ENCODE measurements at regions not wholly inside any gene's neighbourhood (a gene's known extent, or its start where the extent isn't known, plus 50 kb on each side); places are given as distances from the start of the nearest gene placed in this dataset.

DNA sequence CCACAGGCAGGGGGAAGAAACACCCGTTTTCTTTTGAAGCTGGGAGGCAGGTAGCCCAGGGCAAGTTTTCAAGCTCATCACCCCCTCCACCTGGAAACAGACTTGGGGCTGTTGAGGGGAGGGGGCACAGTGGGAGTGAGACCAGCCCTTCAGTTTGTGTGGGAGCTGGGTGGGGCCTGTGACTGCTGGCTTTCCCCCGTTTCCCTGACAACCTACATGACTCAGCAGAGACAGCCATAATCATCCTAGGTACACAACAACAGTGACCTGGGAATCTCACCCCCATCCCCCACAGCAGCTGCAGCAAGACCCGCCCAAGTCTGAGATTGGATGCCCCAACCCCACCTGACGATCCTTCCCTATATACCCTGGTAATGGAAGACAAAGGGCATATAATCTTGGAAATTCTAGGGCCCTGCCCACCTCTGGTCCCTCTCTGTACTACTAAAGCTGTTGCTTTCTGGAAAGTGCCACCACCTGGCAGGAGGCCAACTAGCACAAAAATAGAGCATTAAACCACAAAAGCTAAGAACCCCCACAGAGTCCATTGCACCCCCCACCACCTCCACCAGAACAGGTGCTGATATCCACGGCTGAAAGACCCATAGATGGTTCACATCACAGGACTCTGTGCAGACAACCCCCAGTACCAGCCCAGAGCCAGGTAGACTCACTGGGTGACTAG lies 422.2 kb upstream of the SGO1 start:
- no peaks in the 10 kb centered on the region for H3K36me3 ChIP-seq (ENCODE audit: control insufficient read depth in 2 of 3, insufficient read depth in 3 of 3, low read length in 3 of 3)
- no peaks in the 10 kb centered on the region for H3K27me3 ChIP-seq (ENCODE audit: control insufficient read depth, insufficient read depth, low read length)
- peaks cover 0 to 20% (median 0%) of the 10 kb centered on the region in 3 donors for H3K9me3 ChIP-seq (ENCODE audit: control insufficient read depth in 2 of 3, insufficient read depth in 1 of 3, low read length in 3 of 3)
- H3K27ac ChIP-seq (ENCODE audit: low read depth in 2 of 2, low read length in 2 of 2): no peak overlapping the region
- H3K4me1 ChIP-seq (ENCODE audit: control insufficient read depth in 2 of 3, insufficient read depth in 2 of 3, low read depth in 1 of 3, low read length in 3 of 3): no peaks in the 10 kb centered on the region
- TF ChIP-seq, protein P1, sequence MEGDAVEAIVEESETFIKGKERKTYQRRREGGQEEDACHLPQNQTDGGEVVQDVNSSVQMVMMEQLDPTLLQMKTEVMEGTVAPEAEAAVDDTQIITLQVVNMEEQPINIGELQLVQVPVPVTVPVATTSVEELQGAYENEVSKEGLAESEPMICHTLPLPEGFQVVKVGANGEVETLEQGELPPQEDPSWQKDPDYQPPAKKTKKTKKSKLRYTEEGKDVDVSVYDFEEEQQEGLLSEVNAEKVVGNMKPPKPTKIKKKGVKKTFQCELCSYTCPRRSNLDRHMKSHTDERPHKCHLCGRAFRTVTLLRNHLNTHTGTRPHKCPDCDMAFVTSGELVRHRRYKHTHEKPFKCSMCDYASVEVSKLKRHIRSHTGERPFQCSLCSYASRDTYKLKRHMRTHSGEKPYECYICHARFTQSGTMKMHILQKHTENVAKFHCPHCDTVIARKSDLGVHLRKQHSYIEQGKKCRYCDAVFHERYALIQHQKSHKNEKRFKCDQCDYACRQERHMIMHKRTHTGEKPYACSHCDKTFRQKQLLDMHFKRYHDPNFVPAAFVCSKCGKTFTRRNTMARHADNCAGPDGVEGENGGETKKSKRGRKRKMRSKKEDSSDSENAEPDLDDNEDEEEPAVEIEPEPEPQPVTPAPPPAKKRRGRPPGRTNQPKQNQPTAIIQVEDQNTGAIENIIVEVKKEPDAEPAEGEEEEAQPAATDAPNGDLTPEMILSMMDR (IDR thresholded peaks at IDR 0.05; ENCODE audit: borderline replicate concordance, extremely low read depth, insufficient read depth): no peak
- intact Hi-C loops (cut with DNase I): no loop called here
- H3K9ac ChIP-seq (ENCODE audit: low read length in 3 of 3): no peak overlapping the region
- no peak overlapping the region for H3K4me3 ChIP-seq (ENCODE audit: low read length in 3 of 3)
- no peak for FAIRE-seq
- no peak for DNase-seq

DNA sequence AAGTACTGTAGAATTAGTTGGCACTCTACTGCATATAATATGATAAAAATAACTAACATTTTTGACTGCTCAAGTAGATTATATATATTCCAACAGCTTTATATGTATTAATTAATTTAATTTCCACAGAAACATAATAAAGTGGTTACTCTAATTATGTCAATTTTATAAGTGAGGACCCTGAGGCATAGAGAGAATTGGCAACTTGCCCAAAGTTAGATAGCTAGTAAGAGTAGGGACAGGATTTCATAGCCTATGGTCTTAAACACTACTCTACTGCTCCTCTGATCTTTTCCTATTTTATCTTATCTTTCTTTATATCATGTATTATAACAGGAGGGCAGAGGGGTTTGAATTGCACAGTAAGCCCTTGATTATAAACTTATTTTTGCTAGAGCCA lies 418.7 kb upstream of the SGO1 start:
- H3K4me1 ChIP-seq (ENCODE audit: control insufficient read depth in 2 of 3, insufficient read depth in 2 of 3, low read depth in 1 of 3, low read length in 3 of 3): no peaks in the 10 kb centered on the region
- DNase-seq (no peak), FAIRE-seq (no peak)
- H3K4me3 ChIP-seq (ENCODE audit: low read length in 3 of 3): no peak overlapping the region
- no peak overlapping the region for H3K27ac ChIP-seq (ENCODE audit: low read depth in 2 of 2, low read length in 2 of 2)
- no peaks in the 10 kb centered on the region for H3K27me3 ChIP-seq (ENCODE audit: control insufficient read depth, insufficient read depth, low read length)
- no peaks in the 10 kb centered on the region for H3K9me3 ChIP-seq (ENCODE audit: control insufficient read depth in 2 of 3, insufficient read depth in 1 of 3, low read length in 3 of 3)
- TF ChIP-seq, protein P1 (IDR thresholded peaks at IDR 0.05; ENCODE audit: borderline replicate concordance, extremely low read depth, insufficient read depth): no peak
- no peaks in the 10 kb centered on the region for H3K36me3 ChIP-seq (ENCODE audit: control insufficient read depth in 2 of 3, insufficient read depth in 3 of 3, low read length in 3 of 3)
- no peak overlapping the region for H3K9ac ChIP-seq (ENCODE audit: low read length in 3 of 3)
- intact Hi-C loops (cut with DNase I): no loop called here

DNA sequence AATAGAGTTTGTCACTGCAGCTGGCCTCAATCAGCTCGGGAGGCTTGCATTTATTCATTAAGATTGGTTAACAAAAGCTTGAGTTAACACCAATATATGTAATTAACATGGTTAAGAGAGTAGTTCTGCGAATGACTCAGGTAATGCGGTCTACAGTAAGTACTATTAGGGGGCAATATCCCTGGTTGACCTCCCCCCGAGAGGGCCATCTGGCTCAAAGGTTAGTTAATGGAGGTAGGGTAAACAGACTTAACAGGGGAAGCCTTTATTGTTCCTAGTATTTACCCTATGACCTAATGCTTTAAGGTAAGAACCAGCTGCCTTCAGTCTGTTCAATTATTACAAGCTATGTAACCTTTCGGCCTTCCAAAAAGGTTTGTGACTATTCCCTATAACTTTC lies 403.3 kb upstream of the SGO1 start:
- intact Hi-C loops (cut with DNase I): no loop called here
- no peak for FAIRE-seq
- H3K27ac ChIP-seq (ENCODE audit: low read depth in 2 of 2, low read length in 2 of 2): no peak overlapping the region
- H3K36me3 ChIP-seq (ENCODE audit: control insufficient read depth in 2 of 3, insufficient read depth in 3 of 3, low read length in 3 of 3): no peaks in the 10 kb centered on the region
- peaks cover 0 to 8% (median 0%) of the 10 kb centered on the region in 3 donors for H3K9me3 ChIP-seq (ENCODE audit: control insufficient read depth in 2 of 3, insufficient read depth in 1 of 3, low read length in 3 of 3)
- DNase-seq: no peak
- TF ChIP-seq, protein P1 (IDR thresholded peaks at IDR 0.05; ENCODE audit: borderline replicate concordance, extremely low read depth, insufficient read depth): no peak
- H3K9ac ChIP-seq (ENCODE audit: low read length in 3 of 3): no peak overlapping the region
- H3K4me1 ChIP-seq (ENCODE audit: control insufficient read depth in 2 of 3, insufficient read depth in 2 of 3, low read depth in 1 of 3, low read length in 3 of 3): no peaks in the 10 kb centered on the region
- H3K4me3 ChIP-seq (ENCODE audit: low read length in 3 of 3): no peak overlapping the region
- H3K27me3 ChIP-seq (ENCODE audit: control insufficient read depth, insufficient read depth, low read length): no peaks in the 10 kb centered on the region

DNA sequence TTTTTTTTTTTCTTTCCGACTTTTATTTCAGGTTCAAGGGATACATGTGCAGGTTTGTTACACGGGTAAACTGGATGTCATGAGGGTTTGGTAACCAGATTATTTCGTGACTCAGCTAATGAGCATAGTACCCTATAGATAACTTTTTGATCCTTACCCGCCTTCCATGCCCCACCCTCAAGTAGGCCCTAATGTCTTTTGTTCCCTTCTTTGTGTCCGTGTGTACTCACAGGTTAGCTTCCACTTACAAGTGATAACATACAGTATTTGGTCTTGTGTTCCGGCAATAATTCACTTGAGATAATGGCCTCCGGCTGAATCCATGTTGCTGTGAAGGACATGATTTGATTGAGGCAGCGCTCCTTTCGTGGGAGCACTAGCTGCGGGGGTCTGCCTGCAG lies 402.8 kb upstream of the SGO1 start:
- no peak overlapping the region for H3K27ac ChIP-seq (ENCODE audit: low read depth in 2 of 2, low read length in 2 of 2)
- peaks cover 0 to 8% (median 0%) of the 10 kb centered on the region in 3 donors for H3K9me3 ChIP-seq (ENCODE audit: control insufficient read depth in 2 of 3, insufficient read depth in 1 of 3, low read length in 3 of 3)
- TF ChIP-seq, protein P1 (IDR thresholded peaks at IDR 0.05; ENCODE audit: borderline replicate concordance, extremely low read depth, insufficient read depth): no peak
- no peaks in the 10 kb centered on the region for H3K27me3 ChIP-seq (ENCODE audit: control insufficient read depth, insufficient read depth, low read length)
- DNase-seq (no peak), FAIRE-seq (no peak)
- no peaks in the 10 kb centered on the region for H3K36me3 ChIP-seq (ENCODE audit: control insufficient read depth in 2 of 3, insufficient read depth in 3 of 3, low read length in 3 of 3)
- H3K9ac ChIP-seq (ENCODE audit: low read length in 3 of 3): no peak overlapping the region
- no peaks in the 10 kb centered on the region for H3K4me1 ChIP-seq (ENCODE audit: control insufficient read depth in 2 of 3, insufficient read depth in 2 of 3, low read depth in 1 of 3, low read length in 3 of 3)
- intact Hi-C loops (cut with DNase I): no loop called here
- H3K4me3 ChIP-seq (ENCODE audit: low read length in 3 of 3): no peak overlapping the region
